SIG-M5 treated with dmso at 0.1 percent for 504 hours (cell line): ENCODE measurements at regions not wholly inside any gene's neighbourhood (a gene's known extent, or its start where the extent isn't known, plus 50 kb on each side); places are given as distances from the start of the nearest gene placed in this dataset.
"Not testable (repeated sequence)": the region's sequence is repeated elsewhere in the genome, so short reads cannot be mapped to it uniquely, and the experiment has no call there.

Experiments
- DNase-seq: peaks from one replicate; lab custom pipeline; 2025; ENCODE audit not compliant: unreplicated experiment; lab: John Stamatoyannopoulos, UW

DNA sequence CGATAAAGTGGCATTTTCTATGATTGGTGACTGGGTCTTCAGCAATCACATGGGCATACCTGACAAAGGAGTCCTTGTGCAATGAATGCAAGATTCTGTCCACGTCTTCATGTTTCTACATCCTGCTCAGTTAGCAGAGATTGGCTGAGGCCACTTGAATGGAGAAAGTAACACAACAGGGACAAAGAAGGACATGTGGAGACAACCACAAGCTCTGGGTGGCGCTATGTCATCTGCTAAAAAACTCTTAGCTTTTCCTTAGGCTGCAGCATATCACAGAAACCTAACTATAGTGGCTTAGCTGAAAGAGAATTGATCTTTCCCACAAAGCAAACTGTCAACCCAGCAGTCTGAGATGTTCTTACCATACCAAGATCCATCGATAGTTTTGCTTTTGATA lies 1109.7 kb downstream of the SOCS6 start:
- DNase-seq, result no peak

DNA sequence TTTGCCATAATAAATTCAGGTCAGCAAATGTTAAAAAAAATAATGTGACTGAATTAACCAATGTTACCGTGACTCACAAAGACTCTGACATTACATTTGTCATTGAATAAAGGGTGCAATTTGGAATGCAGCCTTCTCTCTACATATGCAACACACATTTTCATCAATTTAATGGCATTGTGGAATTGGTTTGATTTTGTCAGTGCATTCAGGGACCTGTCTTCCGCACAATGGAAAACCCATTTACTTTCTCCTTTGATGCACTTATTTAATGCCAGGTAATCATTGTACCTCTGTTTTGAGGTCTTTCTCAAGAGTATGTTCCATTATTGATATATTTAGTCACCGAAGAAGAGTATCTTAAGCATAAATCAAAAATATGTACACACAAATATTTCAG lies 1099.3 kb downstream of the SOCS6 start:
- no peak for DNase-seq

DNA sequence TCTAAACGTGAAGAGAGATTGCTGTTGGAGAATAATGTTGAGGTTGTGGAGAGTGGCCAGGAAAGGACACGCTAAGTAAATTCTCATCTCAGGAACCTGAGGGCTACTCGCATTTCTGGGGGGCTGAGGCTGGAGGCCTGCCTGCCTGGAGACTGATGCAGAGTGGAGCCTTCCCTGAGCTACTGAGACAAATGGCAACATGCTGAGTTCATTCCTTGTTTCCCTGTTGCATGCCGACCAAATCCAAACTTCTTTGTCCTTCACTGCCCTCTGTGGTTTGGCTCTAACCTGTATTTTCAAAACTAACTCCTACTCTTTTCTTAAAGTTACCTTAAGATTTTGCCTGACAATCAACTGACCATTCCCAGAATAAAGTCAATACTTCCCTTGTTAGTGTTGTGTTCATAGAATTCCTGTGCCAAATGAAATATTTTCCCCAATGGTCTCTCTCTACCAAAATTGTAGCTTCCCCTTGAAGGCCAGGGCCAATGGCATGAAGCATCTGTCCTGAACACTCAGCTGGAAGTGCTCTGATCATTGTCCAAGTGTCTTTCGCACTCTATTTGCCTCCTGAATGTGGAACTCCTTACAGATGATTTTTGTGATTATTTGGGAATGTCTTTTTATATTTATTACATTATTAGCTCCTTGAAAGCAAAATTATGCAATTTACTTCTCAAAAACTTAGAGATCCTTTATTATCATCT lies 1085.6 kb downstream of the SOCS6 start:
- no peak for DNase-seq

DNA sequence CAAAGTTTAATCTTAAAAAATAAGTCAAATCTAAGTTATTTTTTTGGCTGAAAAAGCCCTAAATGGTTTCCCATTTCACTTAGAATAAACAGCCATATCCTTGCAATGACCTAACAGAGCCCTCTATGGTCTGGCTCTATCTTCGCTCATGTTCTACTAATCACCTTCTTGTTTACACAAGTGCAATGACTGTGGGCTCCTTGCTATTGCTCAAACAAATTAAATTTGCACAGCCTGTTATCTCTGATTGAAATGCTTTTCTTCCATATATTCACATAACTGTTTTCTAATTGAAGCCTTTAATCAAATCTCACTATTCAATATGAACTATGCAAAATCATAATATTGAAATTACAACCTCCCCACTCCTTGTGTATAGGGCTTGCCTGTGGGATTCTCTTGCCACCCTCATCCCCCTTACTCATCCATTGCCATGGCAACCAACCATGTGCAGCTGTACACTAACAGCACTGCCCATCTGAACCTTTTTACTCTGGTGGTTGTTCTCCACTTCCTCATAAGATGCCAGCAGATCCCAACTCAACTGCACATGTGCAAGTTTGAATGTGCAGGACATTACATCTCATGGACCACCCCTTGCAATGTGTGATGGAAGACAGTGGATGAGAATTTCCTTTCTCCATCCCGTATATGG lies 1083.2 kb downstream of the SOCS6 start:
- no peak for DNase-seq

DNA sequence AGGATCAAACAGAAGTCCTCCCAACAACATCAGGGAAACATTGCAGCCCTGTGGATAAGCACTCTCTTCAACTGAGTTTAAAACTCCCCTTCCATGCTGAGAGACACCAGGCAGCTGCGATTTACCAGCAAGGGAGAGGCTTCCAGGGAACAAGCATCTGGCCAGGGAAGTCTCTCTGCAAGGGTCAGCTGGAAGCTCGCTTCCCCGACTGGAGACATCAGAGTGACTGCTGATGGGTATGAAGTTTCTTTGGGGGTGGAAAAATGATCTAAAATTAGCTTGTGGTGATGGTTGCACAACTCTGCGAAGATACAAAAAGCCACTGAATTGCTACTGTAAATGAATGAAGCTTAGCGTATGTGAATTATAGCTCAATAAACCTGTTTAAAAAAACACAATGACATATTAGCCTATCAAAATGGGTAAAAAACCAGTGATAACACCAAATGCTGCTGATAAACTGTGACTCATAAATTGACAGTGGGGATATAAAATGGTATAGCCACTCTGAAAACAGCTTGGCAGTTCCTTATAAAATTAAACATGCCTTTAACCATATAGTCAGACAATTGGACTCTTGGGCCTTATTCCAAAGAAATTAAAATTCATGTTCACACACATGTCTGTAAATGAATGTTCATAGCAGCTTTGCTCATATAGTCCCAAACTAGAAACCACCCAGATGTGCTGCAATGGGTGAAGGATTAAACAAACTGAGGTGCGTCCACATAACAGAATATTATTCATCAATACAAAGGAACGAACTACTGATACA lies 1082.0 kb downstream of the SOCS6 start:
- DNase-seq, result no peak

DNA sequence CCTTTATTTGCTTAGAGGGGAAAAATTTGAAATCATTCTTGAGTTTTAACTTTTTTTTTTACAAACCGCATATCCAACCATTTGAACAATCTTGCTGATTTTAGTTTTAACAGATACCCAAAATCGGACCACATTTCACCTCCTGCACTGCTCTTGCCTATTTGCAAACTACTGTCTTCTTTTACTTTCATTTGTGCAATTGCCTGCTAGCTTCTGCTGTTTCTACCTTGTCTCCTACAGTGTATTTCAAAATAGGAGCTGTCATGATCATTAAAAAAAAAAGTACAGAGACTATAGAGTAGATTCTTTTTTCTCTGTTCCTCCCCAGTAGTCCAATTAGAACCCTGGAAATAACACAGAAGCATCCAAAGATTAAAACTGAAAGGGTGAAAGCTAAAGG lies 1081.2 kb downstream of the SOCS6 start:
- no peak for DNase-seq

DNA sequence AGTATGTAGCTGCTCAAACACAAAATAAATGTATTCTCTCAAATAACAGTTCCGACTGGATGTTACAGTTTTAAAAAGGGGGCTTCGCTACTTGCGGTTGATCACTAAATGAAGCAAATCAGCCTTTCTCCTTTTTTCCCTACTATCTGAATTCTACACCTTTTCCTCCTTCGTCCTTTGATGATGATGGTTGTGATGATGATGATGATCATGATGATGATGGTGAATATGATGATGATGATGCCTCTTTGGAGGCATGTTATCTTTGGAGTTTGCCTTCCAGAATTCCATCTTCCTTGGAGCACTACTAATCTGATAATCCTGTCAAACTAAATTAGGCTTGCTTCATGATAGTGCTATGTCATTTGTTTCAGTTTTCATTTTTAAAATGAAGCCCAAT lies 1073.3 kb downstream of the SOCS6 start:
- DNase-seq, result no peak

DNA sequence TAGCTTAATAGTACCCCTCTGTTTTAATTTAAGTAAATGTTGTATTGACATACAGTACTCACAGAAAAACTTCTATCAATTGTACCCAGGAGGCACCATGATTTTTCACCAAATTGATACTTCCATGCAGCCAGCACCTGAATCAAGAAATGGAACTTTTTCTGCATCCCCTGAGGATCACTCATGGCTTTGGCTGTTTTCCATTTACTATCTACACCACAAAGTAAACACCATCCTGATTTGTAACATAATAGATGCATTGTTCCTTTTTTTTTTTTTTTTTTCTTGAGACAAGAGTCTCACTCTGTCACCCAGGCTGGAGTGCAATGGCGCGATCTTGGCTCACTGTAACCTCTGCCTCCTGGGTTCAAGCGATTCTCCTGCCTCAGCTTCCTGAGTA lies 1066.8 kb downstream of the SOCS6 start:
- DNase-seq, result not testable (repeated sequence)

DNA sequence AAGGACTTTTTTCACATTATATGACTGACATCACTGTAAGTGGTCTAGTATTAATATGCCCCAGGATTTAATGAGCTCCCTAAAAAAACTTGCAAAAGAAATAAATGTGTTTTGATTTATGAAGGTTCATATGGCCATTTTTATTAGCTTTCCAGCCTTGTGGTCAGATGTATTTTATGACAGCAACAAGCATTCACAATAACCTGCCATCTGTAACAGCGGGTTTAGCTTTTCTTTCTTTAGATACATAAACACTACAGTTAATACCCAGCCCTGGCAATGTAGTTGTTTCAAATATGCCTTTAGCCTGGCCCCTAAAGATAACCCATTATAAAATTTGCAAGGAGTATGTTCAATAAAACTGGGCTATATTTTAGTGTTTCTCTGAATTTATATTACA lies 1063.8 kb downstream of the SOCS6 start:
- DNase-seq, result no peak

DNA sequence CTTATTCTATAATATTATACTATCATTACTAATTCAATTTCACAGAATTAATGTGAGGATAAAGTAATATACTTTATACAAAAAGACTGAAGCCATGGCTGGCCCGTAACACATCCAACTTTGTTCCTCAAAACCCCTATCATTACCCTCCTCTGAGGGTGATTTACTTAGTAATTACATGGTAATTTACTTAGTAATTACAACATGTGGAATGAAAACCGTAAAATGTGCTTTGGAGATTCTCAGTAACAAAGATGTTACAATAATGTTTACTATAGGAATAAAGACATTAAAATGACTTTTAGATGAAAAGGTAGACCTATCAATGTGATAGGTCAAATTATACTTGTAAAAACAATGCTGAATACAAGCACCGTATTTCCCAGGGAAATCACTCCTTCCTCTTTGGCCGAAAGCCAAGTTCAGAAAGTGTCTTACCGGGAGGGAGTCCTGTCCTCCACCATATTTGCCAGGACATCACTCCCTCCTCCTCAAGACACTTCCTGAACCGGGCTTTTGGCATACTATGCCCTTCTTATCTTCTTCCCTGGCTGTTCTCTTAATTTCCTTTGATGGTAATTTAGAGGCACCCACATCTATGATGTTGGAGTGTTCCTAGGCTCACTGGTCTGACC lies 1047.8 kb downstream of the SOCS6 start:
- no peak for DNase-seq

DNA sequence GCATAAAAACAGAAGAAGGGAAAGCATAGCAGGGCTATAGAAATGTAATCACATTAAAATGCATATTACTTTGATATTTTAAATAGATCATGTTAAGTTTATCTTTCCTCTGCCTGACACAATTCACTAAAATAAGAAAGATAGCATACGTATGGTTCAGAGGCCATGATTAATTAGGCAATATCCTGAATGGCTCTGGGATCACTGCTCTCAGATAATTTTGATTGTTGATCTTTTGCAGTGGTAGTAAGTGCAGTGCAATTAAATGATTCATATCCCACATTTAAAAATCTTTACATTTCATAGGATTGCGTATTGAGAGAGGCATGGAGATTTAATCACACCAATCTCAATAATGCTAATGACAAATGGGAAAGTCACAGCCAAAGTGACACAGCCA lies 1040.7 kb downstream of the SOCS6 start:
- DNase-seq, result no peak

DNA sequence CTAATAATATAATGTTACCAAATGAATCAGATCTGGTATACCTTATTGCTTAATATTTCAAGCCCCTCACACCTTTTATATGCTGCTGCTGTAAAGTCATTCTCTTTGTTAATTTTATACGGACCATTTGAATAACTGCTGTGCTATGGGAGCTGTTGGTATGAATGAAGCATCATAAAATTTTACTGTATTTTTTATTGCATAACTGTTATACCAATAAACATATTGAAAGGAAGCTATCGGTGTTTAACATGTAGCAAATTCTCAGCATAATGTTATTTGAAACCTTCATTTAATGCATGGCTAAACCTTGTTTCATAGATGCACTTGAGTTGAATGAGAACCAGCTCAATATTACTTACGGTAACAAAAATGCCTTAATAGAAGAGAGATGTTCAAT lies 1040.3 kb downstream of the SOCS6 start:
- no peak for DNase-seq

DNA sequence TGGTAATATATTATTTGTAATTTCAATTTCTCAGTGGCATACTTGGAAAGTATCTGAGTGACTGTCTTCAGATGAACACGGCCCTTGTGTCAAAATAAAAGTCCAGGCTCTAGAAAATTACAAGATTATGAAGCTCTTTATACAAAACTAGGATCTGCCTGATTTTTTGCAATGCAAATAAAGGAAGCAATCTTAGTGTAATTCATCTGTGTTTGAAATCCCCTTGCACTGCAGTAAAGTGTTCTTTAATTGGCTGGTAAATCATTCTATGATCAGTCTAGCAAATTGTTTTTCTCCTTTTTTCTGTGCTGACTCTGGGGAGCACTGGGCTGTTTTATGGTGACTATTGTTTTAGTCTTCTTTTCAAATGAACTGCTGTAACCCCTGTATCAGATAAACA lies 1039.0 kb downstream of the SOCS6 start:
- no peak for DNase-seq

DNA sequence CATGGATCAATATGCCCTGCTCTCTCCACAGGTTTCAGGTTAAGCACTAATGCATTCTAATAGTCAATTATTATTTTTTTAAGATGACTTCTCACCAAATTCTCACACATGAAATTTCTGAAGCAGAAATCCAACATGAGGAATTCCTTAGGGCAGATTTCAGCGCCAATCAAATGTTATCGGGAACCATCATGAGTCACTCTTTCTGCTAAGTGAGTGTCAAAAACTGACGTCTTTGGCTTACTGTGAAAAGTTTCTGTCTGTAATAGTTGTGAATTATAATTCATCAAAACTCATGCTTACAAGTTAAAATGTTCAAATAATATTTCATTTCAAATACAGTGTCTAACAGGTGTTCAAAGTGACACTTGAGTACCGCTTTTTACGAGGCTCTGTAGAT lies 1038.6 kb downstream of the SOCS6 start:
- DNase-seq, result no peak

DNA sequence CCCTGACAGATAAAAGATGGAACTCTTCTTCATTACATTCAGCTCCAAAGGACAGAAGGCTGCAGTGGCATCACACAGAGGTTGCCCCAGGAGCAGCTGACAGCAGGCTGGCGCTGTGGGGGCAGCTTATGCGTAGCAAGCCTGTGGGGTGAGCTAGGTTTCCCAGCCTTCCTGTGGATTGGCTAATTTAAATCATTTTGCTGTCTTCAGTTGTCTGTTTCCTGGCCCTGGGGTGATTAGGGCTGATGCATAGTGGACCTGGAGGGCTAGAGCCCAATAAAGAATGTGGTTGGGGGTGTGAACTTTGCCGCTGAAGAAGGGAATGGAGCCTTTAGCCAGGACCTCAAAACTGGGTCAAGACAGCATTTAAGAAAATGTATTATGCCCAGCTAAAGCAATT lies 1038.0 kb downstream of the SOCS6 start:
- no peak for DNase-seq

DNA sequence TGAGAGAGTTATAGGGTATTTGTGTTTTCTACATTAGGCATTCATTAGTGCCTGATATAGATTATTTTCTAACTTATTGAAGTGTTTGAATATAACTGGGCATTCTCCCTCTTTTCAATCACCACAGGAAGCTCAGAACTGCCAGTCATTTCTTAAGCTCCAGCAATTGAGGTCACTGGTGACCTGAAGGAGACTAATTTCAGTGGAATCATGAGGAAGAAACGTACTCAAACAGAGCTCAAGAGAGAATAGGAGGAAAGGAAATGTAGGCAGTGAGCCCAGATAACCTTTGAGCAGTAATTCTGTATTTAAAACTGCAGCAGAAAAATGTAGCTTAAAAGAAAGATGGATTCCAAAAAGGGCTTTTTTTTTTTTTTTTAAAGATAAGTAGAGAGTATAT lies 1035.5 kb downstream of the SOCS6 start:
- no peak for DNase-seq

DNA sequence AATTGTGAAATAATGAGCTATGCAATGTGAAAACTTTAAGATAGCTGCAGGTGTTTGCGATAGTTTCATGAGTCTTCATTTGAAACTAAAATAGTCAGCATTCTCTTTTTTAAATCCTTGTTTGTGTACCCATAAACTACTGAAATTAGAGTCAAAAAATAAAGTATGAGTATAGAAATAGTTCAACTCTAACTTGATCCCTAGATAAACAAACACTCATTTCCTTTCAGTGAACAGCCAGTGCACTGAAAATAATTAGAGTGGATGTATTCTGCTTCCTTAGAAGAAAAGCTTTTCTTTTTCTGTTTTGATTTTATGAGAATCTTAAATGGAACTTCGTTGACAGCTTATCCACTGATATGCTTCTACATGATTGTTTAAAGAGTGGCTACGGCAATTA lies 1033.4 kb downstream of the SOCS6 start:
- no peak for DNase-seq

DNA sequence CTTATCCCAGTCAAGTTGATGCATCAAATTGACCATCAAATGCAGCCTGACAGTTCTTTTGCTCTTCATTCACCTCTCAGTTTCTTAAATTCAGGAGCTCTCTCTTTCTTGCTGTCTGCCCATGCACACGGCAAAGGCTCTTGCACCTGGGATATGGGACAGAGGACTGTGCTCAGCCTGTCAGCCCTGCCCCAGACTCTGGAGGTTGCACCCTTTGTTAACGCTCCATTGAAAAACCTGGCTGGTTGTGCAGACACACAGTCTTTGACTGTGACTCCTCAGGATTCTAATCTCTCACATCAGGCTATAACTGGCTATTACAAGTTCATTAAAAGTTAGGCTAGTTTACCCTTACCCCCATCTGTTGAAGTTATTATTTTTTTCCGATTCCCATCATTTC lies 1032.5 kb downstream of the SOCS6 start:
- DNase-seq, result no peak

DNA sequence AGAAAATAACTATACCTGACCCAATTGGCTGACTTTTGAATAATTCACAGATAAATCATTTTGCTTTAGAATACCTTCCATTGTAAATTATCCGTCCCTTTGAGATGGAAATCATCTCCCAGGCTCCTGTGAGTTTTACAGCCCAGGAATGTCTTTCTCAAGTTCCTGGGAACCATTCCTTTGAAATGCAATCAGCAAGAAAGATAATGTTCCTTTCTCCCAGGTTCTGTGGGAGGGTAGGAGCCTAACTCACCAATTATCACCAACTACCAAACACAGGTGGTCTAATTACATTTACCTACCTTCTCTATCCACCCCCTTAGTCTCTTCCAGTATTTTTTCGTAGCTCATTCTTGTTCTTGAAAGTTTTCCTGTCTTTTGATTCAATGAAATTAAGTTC lies 1016.0 kb downstream of the SOCS6 start:
- no peak for DNase-seq

DNA sequence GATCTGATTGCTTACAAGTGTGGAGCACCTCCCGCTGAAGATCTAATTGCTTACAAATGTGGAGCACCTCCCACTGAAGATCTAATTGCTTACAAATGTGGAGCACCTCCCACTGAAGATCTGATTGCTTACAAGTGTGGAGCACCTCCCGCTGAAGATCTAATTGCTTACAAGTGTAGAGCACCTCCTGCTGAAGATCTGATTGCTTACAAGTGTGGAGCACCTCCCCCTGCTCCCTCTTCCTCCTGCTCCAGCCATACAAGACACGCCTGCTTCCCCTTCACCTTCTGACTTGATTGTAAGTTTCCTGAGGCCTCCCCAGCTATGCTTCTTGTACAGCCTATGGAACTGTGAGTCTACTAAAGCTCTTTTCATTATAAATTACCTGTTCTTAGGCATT lies 1014.9 kb downstream of the SOCS6 start:
- DNase-seq, result not testable (repeated sequence)

DNA sequence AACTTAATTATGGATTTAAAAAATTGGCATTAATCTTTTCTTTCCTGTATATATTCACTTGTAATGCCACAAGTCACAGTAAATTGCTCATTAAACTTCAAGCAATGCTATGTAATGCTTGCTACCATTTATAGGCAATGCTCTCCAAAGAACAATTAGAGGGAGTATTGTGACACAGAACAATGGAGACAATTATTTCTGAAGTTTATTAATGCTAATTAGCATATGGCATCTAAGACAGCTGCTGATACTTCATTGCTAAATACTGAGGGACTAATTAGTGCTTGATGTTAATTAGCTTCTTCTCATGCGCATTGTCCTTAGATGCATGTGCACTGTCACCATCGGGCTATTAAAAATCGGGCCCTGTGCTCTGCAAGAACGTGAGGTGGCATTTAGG lies 1012.8 kb downstream of the SOCS6 start:
- DNase-seq, result no peak

DNA sequence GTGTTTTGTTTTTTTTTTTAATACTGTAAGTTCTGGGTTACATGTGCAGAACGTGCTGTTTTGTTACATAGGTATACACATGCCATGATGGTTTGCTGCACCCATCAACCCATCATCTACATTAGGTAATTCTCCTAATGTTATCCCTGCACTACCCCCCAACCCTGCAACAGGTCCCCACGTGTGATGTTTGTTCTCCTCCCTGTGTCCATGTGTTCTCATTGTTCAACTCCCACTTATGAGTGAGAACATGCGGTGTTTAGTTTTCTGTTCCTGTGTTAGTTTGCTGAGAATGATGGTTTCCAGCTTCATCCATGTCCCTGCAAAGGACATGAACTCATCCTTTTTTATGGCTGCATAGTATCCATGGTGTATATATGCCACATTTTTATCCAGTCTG lies 1005.4 kb downstream of the SOCS6 start:
- not testable (repeated sequence) for DNase-seq
